DOHH2 (cell line): ENCODE measurements at regions not wholly inside any gene's neighbourhood (a gene's known extent, or its start where the extent isn't known, plus 50 kb on each side); places are given as distances from the start of the nearest gene placed in this dataset.

ENCODE experiments used
- H3F3A ChIP-seq: fragments of 200-600 bp; sonication (generic), shearing (Covaris generic); 2 replicates; pipeline ENCODE4 v1.6.0; 2016; ENCODE audit warnings: antibody characterized with exemption, mild to moderate bottlenecking; ENCODE audit not compliant: control insufficient read depth, insufficient read depth
- H3K27ac ChIP-seq: fragments of 200-600 bp; sonication (generic); 2 replicates; pipeline ENCODE4 v1.5.1; 2014; ENCODE audit warnings: low read depth, mild to moderate bottlenecking, low read length, moderate library complexity
- H3K27me3 ChIP-seq: fragments of 200-600 bp; sonication (generic); 2 replicates; pipeline ENCODE4 v1.6.1; 2014; ENCODE audit warnings: mild to moderate bottlenecking, low read length, mixed read lengths; ENCODE audit not compliant: control insufficient read depth
- H3K36me3 ChIP-seq: fragments of 200-600 bp; sonication (generic); 2 replicates; pipeline ENCODE4 v1.6.1; 2014; ENCODE audit warnings: mild to moderate bottlenecking, low read length, moderate library complexity, mixed read lengths; ENCODE audit not compliant: control insufficient read depth
- H3K4me1 ChIP-seq: fragments of 200-600 bp; sonication (generic); 2 replicates; pipeline ENCODE4 v1.6.1; 2014; ENCODE audit warnings: mild to moderate bottlenecking, low read length, mixed read lengths; ENCODE audit not compliant: control insufficient read depth
- H3K4me2 ChIP-seq: fragments of 200-600 bp; sonication (generic); 2 replicates; pipeline ENCODE4 v1.6.0; 2014; ENCODE audit warnings: mild to moderate bottlenecking, low read length, moderate library complexity
- H3K4me3 ChIP-seq: fragments of 200-600 bp; sonication (generic); 2 replicates; pipeline ENCODE4 v1.5.1; 2014; ENCODE audit warnings: mild to moderate bottlenecking, low read length, mixed read lengths
- H3K79me2 ChIP-seq: fragments of 200-600 bp; sonication (generic); 2 replicates; pipeline ENCODE4 v1.6.1; 2014; ENCODE audit warnings: mild to moderate bottlenecking, low read length, mixed read lengths; ENCODE audit not compliant: control insufficient read depth
- H3K9me2 ChIP-seq: fragments of 200-600 bp; sonication (generic); replicated peaks from 2 replicates; pipeline ENCODE4 v1.6.1; 2014; ENCODE audit warnings: mild to moderate bottlenecking, low read length, mixed read lengths; ENCODE audit not compliant: control insufficient read depth
- H3K9me3 ChIP-seq: fragments of 200-600 bp; sonication (generic); 2 replicates; pipeline ENCODE4 v1.6.1; 2014; ENCODE audit warnings: antibody characterized with exemption, low read length, mixed read lengths; ENCODE audit not compliant: control insufficient read depth, insufficient read depth
- H4K20me1 ChIP-seq: fragments of 200-600 bp; sonication (generic); 2 replicates; pipeline ENCODE4 v1.6.0; 2014; ENCODE audit warnings: low read depth, mild to moderate bottlenecking, antibody characterized with exemption, low read length, moderate library complexity; ENCODE audit not compliant: control insufficient read depth, insufficient read depth
- CTCF ChIP-seq: fragments of 200-600 bp; sonication (generic); IDR thresholded peaks from one replicate; pipeline ENCODE4 v1.5.1; 2014; ENCODE audit warnings: antibody characterized with exemption, mild to moderate bottlenecking, low read depth, low read length; ENCODE audit not compliant: poor library complexity, severe bottlenecking
- EZH2phosphoT487 ChIP-seq: fragments of 200-600 bp; sonication (generic); IDR thresholded peaks from 2 replicates; pipeline ENCODE4 v1.6.1; 2017; ENCODE audit warnings: borderline replicate concordance, mild to moderate bottlenecking, antibody characterized with exemption, low read length, moderate library complexity, mixed read lengths

- Histone ChIP-seq H3K4me3 (no peak overlapping the region), H3K9me2 (no peaks in the 10 kb centered on the region), H3K79me2 (no peaks in the 10 kb centered on the region), H4K20me1 (no peaks in the 10 kb centered on the region), H3K4me1 (no peaks in the 10 kb centered on the region), H3K9me3 (no peaks in the 10 kb centered on the region), H3K27ac (no peak overlapping the region), H3K27me3 (no peaks in the 10 kb centered on the region), H3F3A (no peaks in the 10 kb centered on the region), H3K4me2 (no peak overlapping the region), H3K36me3 (no peaks in the 10 kb centered on the region)
- TF ChIP-seq CTCF (no peak), EZH2phosphoT487 (no peak)
These were observed 66.6 kb upstream of the HS3ST1 start for GRCh38 chr4:11495291-11495690.

GRCh38 chr4:11494232-11494631, 65.5 kb upstream of the HS3ST1 start:
- no peaks in the 10 kb centered on the region for H3K4me1 ChIP-seq
- no peaks in the 10 kb centered on the region for H3K36me3 ChIP-seq
- TF ChIP-seq EZH2phosphoT487, result no peak
- TF ChIP-seq CTCF, result no peak
- no peak overlapping the region for H3K4me3 ChIP-seq
- no peak overlapping the region for H3K4me2 ChIP-seq
- H3K9me3 ChIP-seq, result no peaks in the 10 kb centered on the region
- H3F3A ChIP-seq, result no peaks in the 10 kb centered on the region
- H3K79me2 ChIP-seq, result no peaks in the 10 kb centered on the region
- no peak overlapping the region for H3K27ac ChIP-seq
- H4K20me1 ChIP-seq, result no peaks in the 10 kb centered on the region
- no peaks in the 10 kb centered on the region for H3K27me3 ChIP-seq
- no peaks in the 10 kb centered on the region for H3K9me2 ChIP-seq

GRCh38 chr4:11489453-11490083, 60.9 kb upstream of the HS3ST1 start:
- Histone ChIP-seq H3K9me3 (no peaks in the 10 kb centered on the region), H3K4me3 (no peak overlapping the region), H3K27ac (no peak overlapping the region), H3K36me3 (no peaks in the 10 kb centered on the region), H3K27me3 (no peaks in the 10 kb centered on the region), H3K4me2 (no peak overlapping the region), H3F3A (no peaks in the 10 kb centered on the region), H4K20me1 (no peaks in the 10 kb centered on the region), H3K9me2 (no peaks in the 10 kb centered on the region), H3K4me1 (no peaks in the 10 kb centered on the region), H3K79me2 (no peaks in the 10 kb centered on the region)
- no peak for TF ChIP-seq EZH2phosphoT487
- TF ChIP-seq CTCF, result no peak
